ENCODE measurements at regions not wholly inside any gene's neighbourhood (a gene's known extent, or its start where the extent isn't known, plus 50 kb on each side); places are given as distances from the start of the nearest gene placed in this dataset.

DNA sequence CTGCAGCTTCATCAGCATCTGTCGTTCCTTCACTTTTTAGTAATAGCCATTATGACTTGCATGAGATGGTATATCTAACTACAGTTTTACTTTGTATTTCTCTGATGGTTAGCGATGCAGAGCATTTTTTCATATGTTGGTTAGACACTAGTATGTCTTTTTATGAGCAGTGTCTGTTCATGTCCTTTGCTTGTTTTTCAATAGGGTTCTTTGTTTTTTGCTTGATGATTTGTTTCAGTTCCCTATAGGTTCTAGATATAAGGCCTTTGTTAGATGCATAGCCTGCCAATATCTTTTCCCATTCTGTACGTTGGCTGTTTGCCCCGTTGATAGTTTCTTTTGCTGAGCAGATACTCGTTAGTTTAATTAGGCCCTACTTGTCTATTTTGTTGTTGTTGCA, 487.2 kb upstream of the BCHE start:
- no peak for TF ChIP-seq CTCF (conservative IDR thresholded peaks at IDR 0.05; ENCODE audit: low read depth, low read length)
- no peak for TF ChIP-seq EZH2phosphoT487 (IDR thresholded peaks at IDR 0.05; ENCODE audit: borderline replicate concordance, low read length)
